ENCODE measurements at regions not wholly inside any gene's neighbourhood (a gene's known extent, or its start where the extent isn't known, plus 50 kb on each side); places are given as distances from the start of the nearest gene placed in this dataset.

DNA sequence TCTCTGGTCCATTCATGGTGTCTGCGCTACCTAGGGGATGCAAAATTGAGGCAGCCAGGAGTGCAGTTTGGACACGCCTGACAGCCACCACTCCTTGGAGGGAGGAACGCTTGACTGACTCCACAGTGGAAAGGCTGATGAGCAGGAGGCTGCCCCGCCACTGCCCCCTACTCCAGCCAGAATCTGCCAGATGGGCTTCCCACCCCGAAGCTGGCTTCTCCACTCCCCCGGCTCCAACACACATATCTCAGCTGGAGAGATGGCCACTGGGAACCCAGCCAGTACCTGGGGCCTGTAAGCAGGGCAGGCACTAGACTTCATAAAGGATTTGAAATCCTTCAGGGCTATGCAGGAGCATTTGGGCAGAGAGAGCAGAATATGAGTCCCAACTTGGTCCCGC lies 51.4 kb upstream of the BLCAP start:
- Histone ChIP-seq H3K36me3 (no peaks in the 10 kb centered on the region), H3K27ac (no peak overlapping the region), H3K9me3 (no peaks in the 10 kb centered on the region), H3K4me1 (no peaks in the 10 kb centered on the region), H3K27me3 (peaks cover 0 to 30% of the 10 kb centered on the region in 2 donors), H3K4me3 (no peak overlapping the region)
- intact Hi-C loops (cut with DNase I; ENCODE audit: low total_unique reads), result no loop called here
- no peak for DNase-seq
- TF ChIP-seq, protein P1, sequence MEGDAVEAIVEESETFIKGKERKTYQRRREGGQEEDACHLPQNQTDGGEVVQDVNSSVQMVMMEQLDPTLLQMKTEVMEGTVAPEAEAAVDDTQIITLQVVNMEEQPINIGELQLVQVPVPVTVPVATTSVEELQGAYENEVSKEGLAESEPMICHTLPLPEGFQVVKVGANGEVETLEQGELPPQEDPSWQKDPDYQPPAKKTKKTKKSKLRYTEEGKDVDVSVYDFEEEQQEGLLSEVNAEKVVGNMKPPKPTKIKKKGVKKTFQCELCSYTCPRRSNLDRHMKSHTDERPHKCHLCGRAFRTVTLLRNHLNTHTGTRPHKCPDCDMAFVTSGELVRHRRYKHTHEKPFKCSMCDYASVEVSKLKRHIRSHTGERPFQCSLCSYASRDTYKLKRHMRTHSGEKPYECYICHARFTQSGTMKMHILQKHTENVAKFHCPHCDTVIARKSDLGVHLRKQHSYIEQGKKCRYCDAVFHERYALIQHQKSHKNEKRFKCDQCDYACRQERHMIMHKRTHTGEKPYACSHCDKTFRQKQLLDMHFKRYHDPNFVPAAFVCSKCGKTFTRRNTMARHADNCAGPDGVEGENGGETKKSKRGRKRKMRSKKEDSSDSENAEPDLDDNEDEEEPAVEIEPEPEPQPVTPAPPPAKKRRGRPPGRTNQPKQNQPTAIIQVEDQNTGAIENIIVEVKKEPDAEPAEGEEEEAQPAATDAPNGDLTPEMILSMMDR (IDR thresholded peaks at IDR 0.05), result no peak

GRCh38 chr20:37577981-37578380 lies 50.3 kb upstream of the BLCAP start:
- Histone ChIP-seq H3K9me3 (no peaks in the 10 kb centered on the region), H3K27ac (no peak overlapping the region), H3K4me1 (no peaks in the 10 kb centered on the region), H3K27me3 (peaks cover 0 to 41% of the 10 kb centered on the region in 2 donors), H3K36me3 (no peaks in the 10 kb centered on the region), H3K4me3 (no peak overlapping the region)
- TF ChIP-seq, protein P1 (IDR thresholded peaks at IDR 0.05), result no peak
- intact Hi-C loops (cut with DNase I; ENCODE audit: low total_unique reads), result no loop called here
- no peak for DNase-seq

Data from tibial artery (tissue), 4 donors.